K562 (cell line): ENCODE measurements at regions not wholly inside any gene's neighbourhood (a gene's known extent, or its start where the extent isn't known, plus 50 kb on each side); places are given as distances from the start of the nearest gene placed in this dataset.

ENCODE experiments used
- ARID1B ChIP-seq: fragments of 450-650 bp; IDR thresholded peaks from 2 replicates; pipeline ENCODE4 v1.6.1; 2016; ENCODE audit warnings: antibody characterized with exemption, mild to moderate bottlenecking, inconsistent platforms
- CBX8 ChIP-seq: fragments of 200-600 bp; sonication (generic); IDR thresholded peaks from 2 replicates; pipeline ENCODE4 v1.6.1; 2012; ENCODE audit warnings: borderline replicate concordance, mixed run types, low read depth, mild to moderate bottlenecking, moderate library complexity, mixed read lengths, low read length, control low read depth, inconsistent platforms; ENCODE audit not compliant: poor library complexity, severe bottlenecking; ENCODE audit errors: extremely low read depth
- CTCF ChIP-seq, 3 experiments: IDR thresholded peaks in 2 of 3; conservative IDR thresholded peaks in 1 of 3; 2 replicates each; pipeline ENCODE4 v1.5.1; 2011 to 2012; ENCODE audit warnings: low read length in 3 of 3, mild to moderate bottlenecking in 3 of 3, control low read depth in 2 of 3, improper control_type of control experiment in 1 of 3, inconsistent platforms in 1 of 3, low read depth in 1 of 3, mixed read lengths in 1 of 3, moderate library complexity in 1 of 3; ENCODE audit not compliant: insufficient read depth in 2 of 3
- EGR1 ChIP-seq: fragments of 450-650 bp; conservative IDR thresholded peaks from 2 replicates; pipeline ENCODE4 v1.6.1; 2017; ENCODE audit warnings: mild to moderate bottlenecking
- EP300 ChIP-seq: IDR thresholded peaks from 2 replicates; pipeline ENCODE4 v1.6.1; 2012; ENCODE audit warnings: low read length, improper control_type of control experiment
- EZH2 ChIP-seq: IDR thresholded peaks from 2 replicates; pipeline ENCODE4 v1.6.1; 2012; ENCODE audit warnings: low read depth, mild to moderate bottlenecking, inconsistent platforms, low read length, borderline replicate concordance
- FOXA3 ChIP-seq, 2 experiments: fragments of 450-650 bp in 1 of 2; sonication (generic) in 1 of 2; formaldehyde crosslinking; IDR thresholded peaks in 1 of 2; conservative IDR thresholded peaks in 1 of 2; 2 replicates each; pipeline versions ENCODE4 v1.4.0 to v1.8.0; 2020 to 2022; ENCODE audit warnings: mild to moderate bottlenecking in 2 of 2, missing genetic modification reagents in 1 of 2
- NFIC ChIP-seq: fragments of 450-650 bp; IDR thresholded peaks from 2 replicates; pipeline ENCODE4 v1.6.1; 2017; ENCODE audit warnings: mild to moderate bottlenecking, inconsistent platforms
- POLR2AphosphoS5 ChIP-seq: IDR thresholded peaks from 2 replicates; pipeline ENCODE4 v1.6.1; 2011; ENCODE audit warnings: mild to moderate bottlenecking, low read depth, low read length, moderate library complexity; ENCODE audit not compliant: control insufficient read depth, insufficient read depth
- TCF7 ChIP-seq: sonication (generic); IDR thresholded peaks from 2 replicates; pipeline ENCODE4 v1.6.1; 2016; ENCODE audit warnings: antibody characterized with exemption, borderline replicate concordance
- ZNF583 ChIP-seq: fragments of 250-450 bp; sonication (Bioruptor Pico); IDR thresholded peaks from 2 replicates; pipeline ENCODE4 v1.4.0; 2020
- TF ChIP-seq, protein P1 (sequence below): sonication (generic); formaldehyde crosslinking; IDR thresholded peaks from 2 replicates; pipeline ENCODE4 v1.9.0; 2022; ENCODE audit warnings: mild to moderate bottlenecking, missing genetic modification reagents
- TF ChIP-seq, protein P2 (sequence below): fragments of 250-450 bp; sonication (Bioruptor Pico); IDR thresholded peaks from 2 replicates; pipeline ENCODE4 v1.5.1; 2021; ENCODE audit warnings: mild to moderate bottlenecking

DNA sequence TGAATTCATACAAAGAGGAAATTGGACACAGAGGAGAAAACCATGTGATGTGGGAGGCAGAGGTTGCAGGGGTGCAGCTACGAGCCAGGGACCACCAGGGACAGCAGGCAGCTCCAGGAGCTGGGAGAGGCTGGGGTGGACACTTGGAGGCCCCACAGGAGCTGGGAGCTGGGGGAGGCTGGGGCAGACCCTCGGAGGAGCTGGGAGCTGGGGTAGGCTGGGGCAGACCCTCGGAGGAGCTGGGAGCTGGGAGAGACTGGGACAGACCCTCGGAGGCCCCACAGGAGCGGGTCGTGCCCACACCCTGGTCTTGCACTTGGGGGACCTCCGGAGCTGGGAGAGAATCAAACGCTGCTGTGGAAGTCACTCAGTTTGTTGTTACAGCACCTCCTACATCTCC, 141.7 kb downstream of the SOX1 start:
- TF ChIP-seq EGR1 (no peak), ZNF583 (no peak), EP300 (no peak), CTCF (IDR thresholded peaks at IDR 0.05 in 2 of 3, conservative IDR thresholded peaks at IDR 0.05 in 1 of 3; ENCODE audit: insufficient read depth in 2 of 3, low read depth in 1 of 3, low read length in 3 of 3) (no peak), POLR2AphosphoS5 (no peak), CBX8 (no peak), FOXA3 (CRISPR knock-in tag; conservative IDR thresholded peaks at IDR 0.05 in 1 of 2, IDR thresholded peaks at IDR 0.05 in 1 of 2) (no peak), NFIC (no peak), ARID1B (no peak), EZH2 (no peak), TCF7 (no peak)
- TF ChIP-seq, protein P1, sequence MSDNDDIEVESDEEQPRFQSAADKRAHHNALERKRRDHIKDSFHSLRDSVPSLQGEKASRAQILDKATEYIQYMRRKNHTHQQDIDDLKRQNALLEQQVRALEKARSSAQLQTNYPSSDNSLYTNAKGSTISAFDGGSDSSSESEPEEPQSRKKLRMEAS (CRISPR knock-in tag), result no peak
- TF ChIP-seq, protein P2, sequence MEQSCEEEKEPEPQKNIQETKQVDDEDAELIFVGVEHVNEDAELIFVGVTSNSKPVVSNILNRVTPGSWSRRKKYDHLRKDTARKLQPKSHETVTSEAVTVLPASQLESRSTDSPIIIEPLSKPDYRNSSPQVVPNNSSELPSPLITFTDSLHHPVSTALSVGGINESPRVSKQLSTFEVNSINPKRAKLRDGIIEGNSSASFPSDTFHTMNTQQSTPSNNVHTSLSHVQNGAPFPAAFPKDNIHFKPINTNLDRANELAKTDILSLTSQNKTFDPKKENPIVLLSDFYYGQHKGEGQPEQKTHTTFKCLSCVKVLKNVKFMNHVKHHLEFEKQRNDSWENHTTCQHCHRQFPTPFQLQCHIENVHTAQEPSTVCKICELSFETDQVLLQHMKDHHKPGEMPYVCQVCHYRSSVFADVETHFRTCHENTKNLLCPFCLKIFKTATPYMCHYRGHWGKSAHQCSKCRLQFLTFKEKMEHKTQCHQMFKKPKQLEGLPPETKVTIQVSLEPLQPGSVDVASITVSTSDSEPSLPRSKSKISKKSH (CRISPR knock-in tag), result no peak
